Spinal cord (tissue), 9 donors: ENCODE measurements at regions not wholly inside any gene's neighbourhood (a gene's known extent, or its start where the extent isn't known, plus 50 kb on each side); places are given as distances from the start of the nearest gene placed in this dataset.
A peak's percentile ranks its signal among the peaks of the same experiment; 100 is the strongest.

Experiments used
- DNase-seq, 6 donors: peaks; one replicate each; pipeline versions ENCODE4 v3.0.0 to v3.0.0-alpha.2; 2013 to 2015; ENCODE audit warnings: low spot score in 6 of 6, low read depth in 4 of 6
- H3K27ac ChIP-seq: one replicate; pipeline ENCODE4 v1.5.1; 2013; ENCODE audit warnings: low read depth, low read length, control low read depth
- H3K27me3 ChIP-seq: one replicate; pipeline ENCODE4 v1.6.1; 2013; ENCODE audit warnings: low read length; ENCODE audit not compliant: control insufficient read depth, insufficient read depth
- H3K36me3 ChIP-seq: one replicate; pipeline ENCODE4 v1.6.1; 2013; ENCODE audit warnings: low read length; ENCODE audit not compliant: control insufficient read depth, insufficient read depth
- H3K4me1 ChIP-seq: one replicate; pipeline ENCODE4 v1.6.1; 2013; ENCODE audit warnings: low read length; ENCODE audit not compliant: control insufficient read depth, insufficient read depth
- H3K4me3 ChIP-seq: one replicate; pipeline ENCODE4 v1.5.1; 2013; ENCODE audit warnings: low read depth, low read length, control low read depth
- H3K9me3 ChIP-seq: one replicate; pipeline ENCODE4 v1.6.1; 2013; ENCODE audit warnings: low read length; ENCODE audit not compliant: control insufficient read depth, insufficient read depth
- WGBS: methylation state at CpG from one replicate; pipeline ENCODE4 v1.1.5; 2013; ENCODE audit warnings: missing lambda C conversion rate; ENCODE audit not compliant: insufficient coverage; 5-methylcytosine and 5-hydroxymethylcytosine counted together
- donor health status: healthy.

- Histone ChIP-seq H3K4me3 (no peak overlapping the region), H3K27ac (peak overlapping the region; percentile 25), H3K36me3 (no peaks in the 10 kb centered on the region), H3K27me3 (no peaks in the 10 kb centered on the region), H3K4me1 (peaks cover 3% of the 10 kb centered on the region), H3K9me3 (no peaks in the 10 kb centered on the region)
- DNase-seq: peak in 2 of 6 donors; percentile 16 to 61
- WGBS: 50% methylated on average over 2 of the region's 2 CpGs
Observed at GRCh38 chr3:170768334-170768801, 101.6 kb downstream of the RPL22L1 start.

- no peak overlapping the region for H3K4me3 ChIP-seq
- no peaks in the 10 kb centered on the region for H3K9me3 ChIP-seq
- peaks cover 3% of the 10 kb centered on the region for H3K4me1 ChIP-seq
- DNase-seq: no peak
- no CpG with 5 or more reads among the region's 1 CpG for WGBS
- H3K27ac ChIP-seq: peak overlapping the region; percentile 43
- no peaks in the 10 kb centered on the region for H3K36me3 ChIP-seq
- H3K27me3 ChIP-seq: no peaks in the 10 kb centered on the region
Observed at GRCh38 chr3:170767576-170767941, 102.4 kb downstream of the RPL22L1 start.

- H3K27ac ChIP-seq: peak overlapping the region; percentile 43
Observed at GRCh38 chr3:170766823-170767575, 103.0 kb downstream of the RPL22L1 start.

GRCh38 chr3:170766253-170766652 is 103.7 kb downstream of the RPL22L1 start:
- no peaks in the 10 kb centered on the region for H3K27me3 ChIP-seq
- 100% methylated on average over 1 of the region's 3 CpGs for WGBS
- no peak overlapping the region for H3K27ac ChIP-seq

More at GRCh38 chr3:170766823-170767575, 103.0 kb downstream of the RPL22L1 start:
- DNase-seq: no peak
- H3K4me3 ChIP-seq: no peak overlapping the region
- no peaks in the 10 kb centered on the region for H3K9me3 ChIP-seq
- H3K36me3 ChIP-seq: no peaks in the 10 kb centered on the region
- 93% methylated on average over 4 of the region's 4 CpGs for WGBS
- H3K4me1 ChIP-seq: peaks cover 3% of the 10 kb centered on the region
- no peaks in the 10 kb centered on the region for H3K27me3 ChIP-seq

GRCh38 chr3:170765419-170766078 is 104.4 kb downstream of the RPL22L1 start:
- Histone ChIP-seq H3K27me3 (no peaks in the 10 kb centered on the region), H3K4me3 (no peak overlapping the region), H3K4me1 (peaks cover 3% of the 10 kb centered on the region), H3K36me3 (no peaks in the 10 kb centered on the region), H3K27ac (no peak overlapping the region), H3K9me3 (no peaks in the 10 kb centered on the region)
- no peak for DNase-seq
- 100% methylated on average over 2 of the region's 4 CpGs for WGBS

More at GRCh38 chr3:170766253-170766652, 103.7 kb downstream of the RPL22L1 start:
- Histone ChIP-seq H3K4me3 (no peak overlapping the region), H3K4me1 (peaks cover 3% of the 10 kb centered on the region), H3K36me3 (no peaks in the 10 kb centered on the region), H3K9me3 (no peaks in the 10 kb centered on the region)
- no peak for DNase-seq

- WGBS: no CpG with 5 or more reads among the region's 1 CpG
- H3K4me1 ChIP-seq: peaks cover 3% of the 10 kb centered on the region
Observed at GRCh38 chr3:170764017-170764416, 106.0 kb downstream of the RPL22L1 start.

GRCh38 chr3:170762064-170762463 is 107.9 kb downstream of the RPL22L1 start:
- no peak for DNase-seq
- Histone ChIP-seq H3K4me1 (no peaks in the 10 kb centered on the region), H3K9me3 (no peaks in the 10 kb centered on the region), H3K27ac (no peak overlapping the region), H3K4me3 (no peak overlapping the region), H3K27me3 (no peaks in the 10 kb centered on the region), H3K36me3 (no peaks in the 10 kb centered on the region)
- no CpG with 5 or more reads among the region's 2 CpGs for WGBS

More at GRCh38 chr3:170764017-170764416, 106.0 kb downstream of the RPL22L1 start:
- H3K27me3 ChIP-seq: no peaks in the 10 kb centered on the region
- H3K36me3 ChIP-seq: no peaks in the 10 kb centered on the region
- H3K4me3 ChIP-seq: no peak overlapping the region
- H3K9me3 ChIP-seq: no peaks in the 10 kb centered on the region
- no peak for DNase-seq
- no peak overlapping the region for H3K27ac ChIP-seq

GRCh38 chr3:170761103-170761502 is 108.9 kb downstream of the RPL22L1 start:
- Histone ChIP-seq H3K4me1 (no peaks in the 10 kb centered on the region), H3K36me3 (no peaks in the 10 kb centered on the region), H3K27ac (no peak overlapping the region), H3K4me3 (no peak overlapping the region), H3K27me3 (no peaks in the 10 kb centered on the region), H3K9me3 (no peaks in the 10 kb centered on the region)
- DNase-seq: no peak
- WGBS: 71% methylated on average over 2 of the region's 3 CpGs

GRCh38 chr3:170760174-170760526 is 109.8 kb downstream of the RPL22L1 start:
- DNase-seq: peak in 1 of 6 donors; percentile 55
- 40% methylated on average over 1 of the region's 1 CpG for WGBS
- no peaks in the 10 kb centered on the region for H3K4me1 ChIP-seq
- peak overlapping the region; percentile 8 for H3K27ac ChIP-seq
- no peaks in the 10 kb centered on the region for H3K9me3 ChIP-seq
- H3K36me3 ChIP-seq: no peaks in the 10 kb centered on the region
- no peak overlapping the region for H3K4me3 ChIP-seq
- H3K27me3 ChIP-seq: no peaks in the 10 kb centered on the region
